ENCODE measurements at regions not wholly inside any gene's neighbourhood (a gene's known extent, or its start where the extent isn't known, plus 50 kb on each side); places are given as distances from the start of the nearest gene placed in this dataset.
A peak's percentile ranks its signal among the peaks of the same experiment; 100 is the strongest.

- peak overlapping the region; percentile 45; the same call in 1 of the 2 replicates for H3K4me2 ChIP-seq (ENCODE audit: low read depth, low read length)
- TF ChIP-seq GABPA (IDR thresholded peaks at IDR 0.05; ENCODE audit: low read depth, low read length) (peak; percentile 34; the same call in 1 of the 2 replicates), GABPA (CRISPR knock-in tag; IDR thresholded peaks at IDR 0.05; ENCODE audit: low read depth) (peak; percentile 80), NFKB2 (CRISPR knock-in tag; IDR thresholded peaks at IDR 0.05; ENCODE audit: borderline replicate concordance) (no peak), NFIC (IDR thresholded peaks at IDR 0.05; ENCODE audit: low read length) (no peak), ZNF660 (CRISPR knock-in tag; IDR thresholded peaks at IDR 0.05; ENCODE audit: borderline replicate concordance, low read depth) (no peak), ZBTB3 (CRISPR knock-in tag; IDR thresholded peaks at IDR 0.05; ENCODE audit: borderline replicate concordance, low read depth) (no peak), MBNL3 (CRISPR knock-in tag; conservative IDR thresholded peaks at IDR 0.05) (no peak), ELF3 (CRISPR knock-in tag; IDR thresholded peaks at IDR 0.05) (0 out of 2 replicates have a peak, but pooled peaks have one; percentile 14), PRDM15 (CRISPR knock-in tag; IDR thresholded peaks at IDR 0.05) (no peak), ZNF678 (CRISPR knock-in tag; IDR thresholded peaks at IDR 0.05) (no peak), ZNF282 (IDR thresholded peaks at IDR 0.05; ENCODE audit: partially characterized antibody) (no peak), AKNA (CRISPR knock-in tag; IDR thresholded peaks at IDR 0.05; ENCODE audit: borderline replicate concordance) (no peak)
Observed at GRCh38 chr10:63798599-63799498, 277.6 kb downstream of the REEP3 start.

More at GRCh38 chr10:63798599-63799498, 277.6 kb downstream of the REEP3 start:
- Histone ChIP-seq H3K4me1 (ENCODE audit: insufficient read depth, low read length) (no peaks in the 10 kb centered on the region), H3K36me3 (replicated peaks in 1 of 2; ENCODE audit: control insufficient read depth in 1 of 2, insufficient read depth in 2 of 2, low read length in 2 of 2) (no peaks in the 10 kb centered on the region), H3K27ac (ENCODE audit: extremely low read length, insufficient read depth, low read length) (no peak overlapping the region), H2AFZ (ENCODE audit: low read length) (no peak overlapping the region), H3K9ac (ENCODE audit: insufficient read depth, low read depth, low read length) (no peak overlapping the region), H4K20me1 (ENCODE audit: insufficient read depth, low read length) (no peaks in the 10 kb centered on the region), H3K4me3 (replicated peaks in 1 of 3; ENCODE audit: insufficient read depth in 1 of 3, low read depth in 2 of 3, low read length in 3 of 3) (no peak overlapping the region), H3K27me3 (ENCODE audit: control insufficient read depth in 1 of 2, insufficient read depth in 2 of 2, low read length in 2 of 2) (no peaks in the 10 kb centered on the region), H3K9me3 (ENCODE audit: low read length) (no peaks in the 10 kb centered on the region), H3K79me2 (ENCODE audit: insufficient read depth, low read length) (no peaks in the 10 kb centered on the region)
- FAIRE-seq = no peak
- ChIA-PET CTCF (ENCODE audit: low intra/inter-chr PET ratio, low total read pairs) (no interaction called here), POLR2A (no interaction called here)
- DNase-seq (ENCODE audit: low spot score) = peak; percentile 1
- BruUV-seq (replicated peaks) = no TSS peak
- ATAC-seq = peak; percentile 28; the same call in 1 of the 3 replicates
- intact Hi-C loops (cut with micrococcal nuclease; ENCODE audit: unreplicated experiment) (no loop called here), in situ Hi-C loops (cut with HindIII; ENCODE audit: extremely low pct_ligation_motif_present, low pct_unique_long_range_greater_than_20kb) (no loop called here)
- 29% methylated on average over 9 of the region's 9 CpGs for WGBS (ENCODE audit: low lambda C conversion rate)

All from HepG2 (cell line).